ENCODE measurements at regions not wholly inside any gene's neighbourhood (a gene's known extent, or its start where the extent isn't known, plus 50 kb on each side); places are given as distances from the start of the nearest gene placed in this dataset.

DNA sequence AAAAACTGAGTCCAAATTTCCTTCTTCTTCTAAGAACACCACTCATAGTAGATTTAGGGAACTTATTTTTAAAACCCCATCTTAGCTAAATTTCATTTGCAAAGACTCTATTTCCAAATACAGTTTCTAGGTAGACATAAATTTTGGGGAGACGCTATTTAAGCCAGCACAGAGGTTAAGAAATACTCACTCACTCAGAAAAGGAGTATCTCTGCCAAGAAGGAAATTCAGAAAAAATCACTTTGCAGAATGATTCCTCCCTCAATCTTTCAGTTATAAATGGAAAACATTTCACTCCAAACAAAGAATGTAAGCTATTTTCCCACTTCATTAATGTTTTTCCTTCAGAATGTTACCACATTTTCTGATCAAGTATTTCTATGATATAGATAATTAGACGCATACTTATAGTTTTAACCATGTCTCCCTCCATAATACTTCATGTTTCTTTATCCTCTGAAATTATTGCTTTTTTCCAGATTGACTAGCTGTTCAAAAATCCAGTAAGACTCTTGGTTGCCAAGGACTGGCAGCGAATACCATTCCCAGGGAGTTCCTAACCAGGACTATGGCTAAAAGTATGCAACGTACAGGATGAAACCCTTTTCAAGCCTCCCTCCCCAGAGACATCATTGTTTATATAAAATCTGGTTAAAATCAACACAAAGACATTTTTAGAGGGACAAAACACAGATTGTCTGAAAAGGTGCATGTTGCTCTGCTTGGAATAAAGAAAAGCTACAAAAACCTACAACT lies 52.5 kb upstream of the RXFP2 start:
- DNase-seq (no peak), ATAC-seq (no peak)

Measured in stimulated activated naive CD8-positive, alpha-beta T cell treated with anti-CD3 and anti-CD28 coated beads, Interleukin-15, Interleukin-2, amounts not matched to agents 100 U/mL and 50 U/mL, for 24 hours (primary cell).